GM23248 (cell line): ENCODE measurements at regions not wholly inside any gene's neighbourhood (a gene's known extent, or its start where the extent isn't known, plus 50 kb on each side); places are given as distances from the start of the nearest gene placed in this dataset.

ENCODE experiments used
- EZH2 ChIP-seq: fragments of 200-600 bp; sonication (generic); IDR thresholded peaks from 2 replicates; pipeline ENCODE4 v1.6.1; 2018; ENCODE audit warnings: antibody characterized with exemption, mild to moderate bottlenecking; ENCODE audit not compliant: insufficient read depth, poor library complexity, severe bottlenecking
- EZH2phosphoT487 ChIP-seq: fragments of 200-600 bp; sonication (generic); IDR thresholded peaks from 2 replicates; pipeline ENCODE4 v1.6.1; 2018; ENCODE audit warnings: antibody characterized with exemption, moderate library complexity, mild to moderate bottlenecking, low read depth; ENCODE audit not compliant: insufficient read depth

GRCh38 chr19:32206065-32206464 is 139.3 kb upstream of the ZNF507 start:
- TF ChIP-seq EZH2 (no peak), EZH2phosphoT487 (no peak)
